Tibial nerve (tissue), 4 donors: ENCODE measurements at regions not wholly inside any gene's neighbourhood (a gene's known extent, or its start where the extent isn't known, plus 50 kb on each side); places are given as distances from the start of the nearest gene placed in this dataset.
"Not testable (repeated sequence)": the region's sequence is repeated elsewhere in the genome, so short reads cannot be mapped to it uniquely, and the experiment has no call there.

Source experiments
- DNase-seq, 2 donors: peaks; one replicate each; pipeline ENCODE4 v3.0.0-alpha.2; 2019; ENCODE audit warnings: low spot score in 2 of 2
- H3K27ac ChIP-seq, 4 donors: fragments of 200-600 bp; sonication (generic) in 3 of 4; one replicate each; pipeline ENCODE4 v1.5.1; 2017 to 2019; ENCODE audit warnings: mild to moderate bottlenecking in 1 of 4
- H3K27me3 ChIP-seq, 2 donors: fragments of 200-600 bp; sonication (generic) in 1 of 2; one replicate each; pipeline versions ENCODE4 v1.5.1 to v1.6.0; 2017 to 2019
- H3K36me3 ChIP-seq, 3 donors: fragments of 200-600 bp; sonication (generic); one replicate each; pipeline ENCODE4 v1.5.1; 2018 to 2019
- H3K4me1 ChIP-seq, 4 donors: fragments of 200-600 bp; sonication (generic) in 3 of 4; one replicate each; pipeline ENCODE4 v1.5.1; 2017 to 2019
- H3K4me3 ChIP-seq, 4 donors: fragments of 200-600 bp; sonication (generic) in 3 of 4; one replicate each; pipeline ENCODE4 v1.5.1; 2017 to 2019; ENCODE audit warnings: mild to moderate bottlenecking in 1 of 4, moderate library complexity in 1 of 4
- H3K9me3 ChIP-seq, 4 donors: fragments of 200-600 bp; sonication (generic) in 3 of 4; one replicate each; pipeline ENCODE4 v1.5.1; 2017 to 2019
- CTCF ChIP-seq, 5 experiments: fragments of 200-600 bp in 3 of 5; fragments of 450-650 bp in 2 of 5; sonication (generic) in 3 of 5; IDR thresholded peaks; one replicate each; pipeline ENCODE4 v1.5.1; 2016 to 2019; ENCODE audit warnings: antibody characterized with exemption in 5 of 5, mild to moderate bottlenecking in 3 of 5, moderate library complexity in 2 of 5
- EP300 ChIP-seq, 2 donors: sonication (generic); formaldehyde crosslinking; IDR thresholded peaks; one replicate each; pipeline ENCODE4 v1.6.1; 2017; ENCODE audit warnings: antibody characterized with exemption in 2 of 2, mild to moderate bottlenecking in 1 of 2
- POLR2A ChIP-seq, 2 donors: fragments of 450-650 bp; IDR thresholded peaks; one replicate each; pipeline ENCODE4 v1.6.1; 2017; ENCODE audit warnings: antibody characterized with exemption in 2 of 2, mild to moderate bottlenecking in 2 of 2, moderate library complexity in 2 of 2
- WGBS, 2 donors: methylation state at CpG; one replicate each; pipeline ENCODE4 v1.1.5; 2018; 5-methylcytosine and 5-hydroxymethylcytosine counted together

GRCh38 chrX:115840729-115841409, 279.9 kb downstream of the PLS3 start:
- not testable (repeated sequence) for H3K27me3 ChIP-seq, H3K36me3 ChIP-seq, H3K27ac ChIP-seq, H3K4me3 ChIP-seq, DNase-seq, H3K4me1 ChIP-seq, H3K9me3 ChIP-seq
- WGBS, 2 donors: no CpG with 5 or more reads among the region's 33 CpGs

- H3K4me1 ChIP-seq, H3K27ac ChIP-seq, H3K4me3 ChIP-seq, DNase-seq, H3K27me3 ChIP-seq, H3K36me3 ChIP-seq, H3K9me3 ChIP-seq: not testable (repeated sequence)
- WGBS, 2 donors: no CpG with 5 or more reads among the region's 23 CpGs
These were observed 290.0 kb downstream of the PLS3 start for GRCh38 chrX:115850986-115851385.

- WGBS, 2 donors: no CpG with 5 or more reads among the region's 32 CpGs
- H3K4me3 ChIP-seq, H3K36me3 ChIP-seq, H3K27me3 ChIP-seq, H3K4me1 ChIP-seq, H3K9me3 ChIP-seq, DNase-seq, H3K27ac ChIP-seq: not testable (repeated sequence)
These were observed 292.3 kb downstream of the PLS3 start for GRCh38 chrX:115853260-115853659.

- DNase-seq, H3K4me3 ChIP-seq, H3K9me3 ChIP-seq, H3K4me1 ChIP-seq, H3K27me3 ChIP-seq, H3K27ac ChIP-seq, H3K36me3 ChIP-seq: not testable (repeated sequence)
- 92% methylated on average over 5 of the region's 15 CpGs; no CpG with 5 or more reads in 1 of the 2 donors for WGBS, 2 donors
These were observed 289.4 kb upstream of the AGTR2 start for GRCh38 chrX:115881170-115881569.

GRCh38 chrX:115884121-115884520, 286.4 kb upstream of the AGTR2 start:
- 94 to 100% methylated on average over 3 to 4 of the region's 13 CpGs for WGBS, 2 donors

GRCh38 chrX:115888041-115888440, 282.5 kb upstream of the AGTR2 start:
- peak overlapping the region in 1 of 4 donors; percentile 27 for H3K4me3 ChIP-seq
- DNase-seq, H3K27me3 ChIP-seq, H3K36me3 ChIP-seq, H3K4me1 ChIP-seq: not testable (repeated sequence)
- no CpG with 5 or more reads among the region's 29 CpGs for WGBS, 2 donors
- peak in 1 of 5 experiments; percentile 28 for TF ChIP-seq CTCF (IDR thresholded peaks at IDR 0.05)
- peaks cover 0 to 19% (median 0%) of the 10 kb centered on the region in 4 donors for H3K9me3 ChIP-seq
- peak overlapping the region in 1 of 4 donors; percentile 73 for H3K27ac ChIP-seq

More at GRCh38 chrX:115884121-115884520, 286.4 kb upstream of the AGTR2 start:
- not testable (repeated sequence) for DNase-seq, H3K27ac ChIP-seq, H3K4me3 ChIP-seq, H3K27me3 ChIP-seq, H3K36me3 ChIP-seq, H3K9me3 ChIP-seq, H3K4me1 ChIP-seq

- DNase-seq, H3K27me3 ChIP-seq, H3K27ac ChIP-seq, H3K36me3 ChIP-seq, H3K4me1 ChIP-seq: not testable (repeated sequence)
- Histone ChIP-seq H3K9me3 (peaks cover 0 to 20% (median 0%) of the 10 kb centered on the region in 4 donors), H3K4me3 (peak overlapping the region in 1 of 4 donors; percentile 27)
- no CpG with 5 or more reads among the region's 39 CpGs for WGBS, 2 donors
These were observed 282.0 kb upstream of the AGTR2 start for GRCh38 chrX:115888519-115888918.

- H3K27ac ChIP-seq: no peak overlapping the region
- H3K9me3 ChIP-seq: peaks cover 0 to 20% (median 0%) of the 10 kb centered on the region in 4 donors
- H3K4me3 ChIP-seq: no peak overlapping the region
- peaks cover 0 to 4% (median 0%) of the 10 kb centered on the region in 3 donors for H3K36me3 ChIP-seq
- DNase-seq: no peak
- H3K27me3 ChIP-seq: no peaks in the 10 kb centered on the region
- no peak for TF ChIP-seq POLR2A (IDR thresholded peaks at IDR 0.05)
- no peak for TF ChIP-seq EP300 (IDR thresholded peaks at IDR 0.05)
- no peak for TF ChIP-seq CTCF (IDR thresholded peaks at IDR 0.05)
- 94 to 97% methylated on average over 26 to 27 of the region's 32 CpGs for WGBS, 2 donors
- no peaks in the 10 kb centered on the region for H3K4me1 ChIP-seq
These were observed 281.2 kb upstream of the AGTR2 start for GRCh38 chrX:115889121-115889890.
